SW480 (cell line): ENCODE measurements at regions not wholly inside any gene's neighbourhood (a gene's known extent, or its start where the extent isn't known, plus 50 kb on each side); places are given as distances from the start of the nearest gene placed in this dataset.
"Not testable (repeated sequence)": the region's sequence is repeated elsewhere in the genome, so short reads cannot be mapped to it uniquely, and the experiment has no call there.

ENCODE experiments used
- DNase-seq: peaks from one replicate; pipeline ENCODE4 v3.0.0-alpha.2; 2016; ENCODE audit warnings: low spot score

DNA sequence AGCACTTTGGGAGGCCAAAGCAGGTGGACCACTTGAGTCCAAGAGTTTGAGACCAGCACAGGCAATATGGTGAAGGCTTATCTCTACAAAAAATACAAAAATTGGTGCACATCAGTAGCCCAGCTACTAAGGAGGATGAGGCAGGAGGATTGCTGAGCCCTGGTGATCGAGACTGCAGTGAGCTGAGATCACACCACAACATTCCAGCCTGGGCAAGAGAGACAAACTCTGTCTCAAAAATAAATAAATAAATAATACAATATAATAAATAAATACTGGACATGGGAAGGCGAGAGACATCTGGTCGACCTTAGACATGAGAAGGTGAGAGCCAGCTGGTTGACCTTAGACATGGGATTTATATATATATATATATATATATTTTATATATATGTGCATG is 119.8 kb upstream of the SLC38A4 start:
- DNase-seq = no peak

DNA sequence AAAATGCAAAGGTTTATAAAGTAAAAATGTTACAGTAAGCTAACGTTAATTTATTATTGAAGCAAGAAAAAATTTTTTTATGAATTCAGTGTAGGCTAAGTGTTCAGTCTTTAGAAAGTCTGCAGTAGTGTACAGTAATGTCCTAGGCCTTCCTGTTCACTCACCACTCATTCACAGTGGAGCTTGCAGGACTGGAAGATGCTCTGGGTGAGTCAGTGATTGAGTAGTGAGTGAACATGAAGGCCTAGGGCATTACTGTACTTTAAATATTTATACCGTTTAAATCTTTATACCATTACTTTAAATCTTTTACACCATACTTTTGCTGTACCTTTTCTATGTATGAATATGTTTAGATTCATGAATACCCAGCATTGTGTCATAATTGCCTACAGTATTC is 120.3 kb upstream of the SLC38A4 start:
- no peak for DNase-seq

DNA sequence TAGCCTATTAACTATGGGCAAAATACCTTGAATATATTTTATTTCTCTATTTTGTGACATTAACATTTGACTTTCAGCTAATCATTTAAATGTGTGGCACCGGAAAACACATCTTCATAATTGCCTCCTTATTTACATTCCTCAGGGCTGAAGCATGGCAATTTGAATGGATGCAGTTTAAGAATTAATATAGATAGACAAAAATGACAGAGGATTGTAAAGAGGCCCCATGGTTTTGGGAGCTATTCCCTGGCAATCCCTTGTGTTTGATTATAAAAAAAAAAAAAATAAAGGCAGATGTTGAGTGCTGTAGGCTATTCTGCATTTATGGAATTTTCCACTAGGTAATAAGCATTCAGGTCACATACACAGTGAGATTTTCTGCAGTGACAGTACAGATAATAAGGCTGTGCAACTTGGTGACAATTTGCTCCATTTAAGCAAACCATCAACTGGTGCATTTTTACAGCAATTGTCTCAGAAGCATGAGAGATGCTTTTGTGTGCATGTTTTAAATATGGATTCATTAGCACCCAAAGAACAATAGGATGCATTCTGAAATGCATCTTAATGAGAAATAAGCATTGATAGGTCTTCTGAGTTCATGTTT is 123.2 kb upstream of the SLC38A4 start:
- no peak for DNase-seq

DNA sequence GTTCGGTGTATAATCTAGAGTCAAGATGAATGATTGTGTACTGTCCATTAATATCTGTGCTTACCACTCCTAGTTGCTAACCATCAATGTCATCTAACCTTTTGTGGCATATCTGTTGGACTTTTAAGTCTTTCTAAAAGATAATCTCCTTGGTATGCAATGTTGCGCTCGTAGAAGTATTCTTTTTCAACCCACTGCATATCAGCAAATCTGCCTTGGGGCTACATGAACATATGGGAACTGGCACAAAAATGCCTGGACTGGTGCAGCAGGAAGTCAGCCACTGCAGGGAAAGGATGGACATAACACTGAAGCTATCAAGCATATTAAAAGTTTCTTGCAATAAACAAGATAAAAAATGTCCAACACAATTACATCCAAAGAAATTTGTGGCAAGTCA is 124.3 kb upstream of the SLC38A4 start:
- no peak for DNase-seq

DNA sequence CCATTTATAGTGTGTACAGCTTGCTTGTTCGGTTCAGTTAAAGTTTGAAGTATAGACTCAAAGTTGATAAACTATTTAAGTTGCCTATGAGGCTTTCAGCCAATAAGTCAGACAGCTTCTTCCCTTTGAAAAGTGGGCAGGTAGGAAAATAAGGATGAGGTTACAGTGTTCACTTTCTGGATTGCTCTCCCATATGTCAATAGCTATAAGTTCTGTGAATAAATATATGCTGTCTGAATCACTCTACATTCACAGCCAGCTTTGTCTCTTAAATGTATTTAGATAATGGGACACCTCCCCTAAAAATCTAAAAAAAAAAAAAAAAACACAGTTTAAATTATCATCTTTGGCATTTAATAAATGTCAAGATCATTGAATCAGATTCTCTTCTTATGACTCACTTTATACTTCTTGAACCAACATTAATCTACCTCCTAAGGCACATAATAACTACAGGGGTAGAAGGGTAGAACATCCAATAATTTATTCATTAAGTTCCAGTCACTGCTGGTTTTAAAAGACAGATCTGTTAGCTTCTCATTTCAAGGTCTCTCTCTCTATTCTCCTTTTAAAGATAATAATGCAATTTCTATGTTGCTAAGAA is 126.4 kb upstream of the PCED1B start:
- DNase-seq = no peak

DNA sequence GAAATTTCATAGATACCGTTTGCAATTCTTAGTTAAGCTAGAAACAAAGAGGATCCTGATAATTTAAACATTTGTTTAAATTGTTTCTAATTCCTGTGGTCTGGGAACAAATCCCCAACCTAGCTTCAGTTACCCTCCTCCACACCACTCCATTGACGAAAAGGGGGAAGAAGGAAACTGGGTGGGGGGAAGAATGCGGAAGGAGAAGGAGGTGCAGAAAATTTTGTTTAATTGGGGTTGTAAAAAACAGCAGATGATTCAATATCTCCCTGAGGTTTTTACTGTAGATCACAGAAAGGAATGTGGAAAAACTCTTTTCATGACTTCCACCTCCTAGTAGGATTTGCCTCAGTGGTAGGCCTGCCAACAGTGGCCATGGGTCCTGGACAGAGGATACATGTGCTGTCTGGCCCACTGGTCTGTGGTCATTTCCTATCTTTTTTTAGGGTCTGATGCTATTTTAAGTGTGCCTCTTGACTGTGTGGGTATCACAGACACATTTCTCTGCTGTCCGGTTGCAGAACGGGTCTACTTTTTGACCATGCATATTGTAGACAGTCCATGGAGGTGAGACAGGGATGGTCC is 122.9 kb upstream of the PCED1B start:
- no peak for DNase-seq

DNA sequence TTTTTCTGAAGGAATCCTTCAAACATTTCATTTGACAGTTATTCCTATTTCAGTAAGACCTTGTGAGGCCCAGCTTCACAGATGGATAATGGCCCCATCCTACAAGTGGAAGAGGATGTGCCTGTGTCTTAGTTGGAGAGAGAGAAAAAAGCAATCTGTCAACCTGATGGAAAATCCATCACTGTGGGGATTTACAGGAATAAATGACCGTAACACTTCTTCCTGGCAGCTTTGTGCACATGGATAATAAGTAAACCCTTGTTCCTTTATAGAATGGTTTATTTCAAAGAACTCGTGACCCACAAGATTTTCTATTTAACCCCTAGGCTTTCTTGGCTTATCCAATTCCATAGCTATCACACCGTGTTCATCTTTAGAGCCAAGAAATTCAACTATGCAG is 121.4 kb upstream of the PCED1B start:
- DNase-seq = no peak

DNA sequence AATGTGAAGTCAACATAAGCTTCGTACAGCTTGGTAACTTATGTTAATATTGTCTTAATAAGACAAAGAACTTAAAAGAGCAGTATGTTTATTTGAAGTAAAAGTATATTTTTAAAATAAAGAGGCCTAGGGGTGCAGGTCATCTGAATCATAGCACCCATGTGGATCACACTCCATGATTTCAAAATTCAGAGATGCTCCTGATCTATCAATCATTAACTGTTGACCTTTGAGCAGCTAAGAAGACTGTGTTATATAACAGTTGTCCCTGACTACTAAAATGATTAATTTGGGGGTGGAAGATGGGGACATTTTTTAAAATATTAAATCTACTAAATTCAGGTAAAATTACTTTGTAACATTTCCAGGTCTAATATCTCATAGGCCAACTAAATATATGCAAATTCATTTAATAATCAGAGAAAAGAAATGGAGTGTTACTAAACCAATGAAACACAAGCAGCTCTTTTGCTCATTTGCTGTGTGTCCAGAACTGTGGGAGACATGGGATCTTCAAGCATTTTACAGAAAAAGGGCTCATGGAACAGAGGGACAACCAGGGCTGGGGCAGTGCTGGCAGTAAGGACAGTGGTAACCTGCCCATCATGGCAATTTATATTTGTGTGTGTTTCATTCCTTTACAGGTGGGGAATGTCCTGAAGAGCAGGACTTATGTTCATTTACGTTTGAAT is 120.7 kb upstream of the PCED1B start:
- no peak for DNase-seq

DNA sequence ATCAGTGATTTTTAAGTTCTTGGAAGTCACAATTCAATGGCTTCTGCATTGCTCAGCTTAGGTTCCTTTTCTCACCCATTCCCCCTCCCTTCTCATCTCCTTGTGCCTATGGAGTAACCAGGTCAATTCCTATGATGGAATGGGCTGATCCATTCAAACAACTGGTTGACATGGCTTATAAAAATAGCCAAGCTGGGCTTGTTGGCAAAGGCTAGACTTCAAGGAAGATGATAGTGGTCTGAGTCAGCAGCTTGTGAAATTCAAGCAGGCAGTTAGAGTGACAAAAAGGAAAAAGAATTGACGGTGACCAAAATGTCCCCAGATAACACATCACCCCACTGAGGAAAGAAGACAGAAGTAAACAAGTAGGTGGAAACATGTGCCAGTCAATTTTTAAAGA is 119.9 kb upstream of the PCED1B start:
- no peak for DNase-seq

DNA sequence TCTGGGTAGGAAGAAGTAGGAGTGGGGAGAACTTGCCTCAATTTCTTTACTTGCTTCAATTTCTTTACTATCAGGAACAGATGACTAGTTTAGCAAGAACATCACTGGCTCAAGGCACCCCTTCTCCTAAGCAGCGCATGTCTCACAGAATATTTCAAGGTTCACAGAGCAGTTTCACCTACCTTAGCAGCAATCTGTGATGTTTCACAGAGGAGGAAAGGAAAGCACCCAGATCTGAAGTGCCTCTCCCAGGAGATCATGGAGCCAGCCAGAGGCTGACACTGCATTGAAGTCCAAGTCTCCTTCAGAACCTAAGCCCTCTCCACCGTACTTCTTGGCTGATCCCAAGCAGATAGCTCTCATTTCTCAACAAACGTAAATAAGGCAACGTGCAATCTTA is 118.7 kb upstream of the PCED1B start:
- no peak for DNase-seq

DNA sequence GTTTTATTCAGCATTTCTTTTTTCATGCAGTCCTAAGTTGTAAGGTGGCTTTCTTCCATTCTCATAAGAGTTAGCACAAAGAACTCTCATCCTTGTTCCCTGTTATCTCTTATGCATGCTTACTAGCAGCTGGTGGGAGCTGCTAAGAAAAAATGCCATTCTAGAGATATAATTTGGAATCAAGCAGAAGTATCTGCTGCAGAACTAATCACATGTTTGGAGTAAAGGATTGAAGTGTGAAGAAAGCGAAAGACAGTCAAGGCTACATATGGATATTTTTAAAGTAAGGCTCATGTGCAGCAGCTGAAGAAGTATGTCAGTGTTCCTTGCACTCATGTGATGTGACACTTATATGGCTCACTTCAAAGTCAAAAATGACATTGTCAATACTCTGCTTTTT is 116.2 kb upstream of the PCED1B start:
- DNase-seq = no peak

DNA sequence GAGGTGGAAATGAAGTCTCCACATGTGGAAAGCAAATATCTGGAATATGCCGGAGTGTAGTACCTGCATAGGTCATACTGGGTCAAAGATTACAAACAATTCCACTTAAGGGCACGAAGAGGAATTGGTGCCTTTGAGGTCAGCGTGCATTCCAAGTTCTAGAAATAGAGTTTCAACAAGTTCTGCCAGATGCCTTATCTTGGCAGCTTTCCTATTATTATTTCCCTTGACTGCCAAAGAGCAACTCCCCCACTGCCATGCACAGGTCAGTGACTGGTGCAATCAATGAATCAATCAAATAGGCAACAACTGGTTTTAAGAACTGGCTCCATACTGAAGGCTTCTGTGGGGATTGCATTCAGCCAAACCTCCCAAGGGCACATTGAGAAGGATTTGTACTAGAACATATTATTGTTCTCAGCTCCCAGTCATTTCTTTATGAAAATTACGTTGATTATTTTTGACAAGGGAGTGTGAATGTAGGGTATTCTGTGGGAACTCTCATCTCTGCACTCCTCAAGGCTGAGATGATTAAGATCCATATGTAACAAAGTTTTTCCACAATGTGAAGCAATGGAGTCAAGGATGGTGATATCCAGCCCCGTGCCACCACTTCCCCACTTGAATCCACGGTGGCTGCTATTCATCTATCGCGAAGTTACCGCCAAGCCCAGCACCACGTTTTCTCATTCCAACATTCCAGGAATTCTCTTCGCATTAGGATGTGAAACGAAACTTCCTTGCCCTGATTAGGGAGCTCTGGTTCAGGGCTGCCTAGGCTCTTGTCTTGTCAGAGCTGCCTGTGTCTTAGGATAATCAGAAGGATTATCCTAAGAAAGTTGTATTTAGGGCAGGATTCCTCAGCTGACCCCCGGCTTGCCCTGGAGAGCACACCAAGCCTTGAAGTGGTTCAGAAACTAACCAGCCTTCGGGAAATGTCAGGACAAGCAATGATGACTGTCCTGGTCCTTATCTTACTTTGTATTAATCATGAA is 115.1 kb upstream of the PCED1B start:
- DNase-seq = no peak

DNA sequence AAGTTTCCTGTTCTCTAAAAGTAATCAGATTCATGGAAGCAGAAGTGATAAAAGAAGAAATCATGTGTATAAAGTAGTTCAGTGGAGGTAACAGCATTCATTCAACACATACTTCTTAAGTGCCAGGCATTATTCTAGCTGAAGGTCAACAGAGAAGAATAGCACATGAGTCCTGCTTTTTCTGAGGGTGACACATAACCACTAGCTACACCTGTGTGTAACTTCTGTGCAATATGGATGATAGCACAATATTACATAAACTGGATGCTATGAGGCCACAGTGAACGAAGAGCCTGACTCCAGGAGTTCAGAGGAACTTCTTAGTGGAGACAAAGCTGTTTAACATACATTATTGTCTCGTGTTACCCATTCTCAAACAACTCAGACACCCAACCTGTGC is 114.3 kb upstream of the PCED1B start:
- DNase-seq = no peak

DNA sequence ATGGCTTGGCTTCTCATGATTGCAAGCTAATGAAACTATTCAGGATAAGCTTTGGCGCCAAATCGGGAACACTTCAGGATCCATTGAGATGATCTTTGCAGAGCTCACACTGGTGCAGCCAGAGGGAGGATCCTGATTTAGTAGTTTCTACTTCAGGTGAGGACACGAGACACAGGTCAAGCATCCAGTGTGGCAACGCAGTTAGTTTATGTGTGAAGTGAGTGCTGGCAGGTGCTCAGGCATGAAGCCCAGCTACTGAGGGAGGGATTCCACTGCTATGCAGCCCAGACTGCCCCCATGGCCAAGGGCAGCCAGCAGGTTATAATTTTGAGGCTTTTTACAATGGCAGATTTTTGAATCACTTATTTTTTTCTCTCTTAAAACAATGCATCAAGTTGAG is 113.5 kb upstream of the PCED1B start:
- DNase-seq = no peak

DNA sequence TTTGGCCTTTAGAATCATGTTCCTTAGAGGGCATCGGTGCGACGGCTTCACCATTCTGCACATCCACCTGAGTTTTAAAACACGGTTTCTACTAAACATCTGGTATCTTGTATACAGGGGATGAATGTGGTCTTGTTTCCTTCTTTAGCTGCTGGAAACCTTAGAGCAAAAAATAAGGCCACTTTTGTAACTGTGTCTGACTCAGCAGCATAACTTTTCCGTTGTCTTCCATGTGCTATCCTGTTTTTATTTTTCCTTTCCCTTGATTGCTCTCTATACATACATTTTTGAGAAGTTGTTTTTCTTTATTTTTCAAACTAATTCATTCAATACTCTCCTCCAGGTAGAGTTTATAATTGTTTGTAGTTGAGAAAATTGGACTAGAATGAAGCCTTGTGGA is 108.8 kb upstream of the PCED1B start:
- DNase-seq = no peak

DNA sequence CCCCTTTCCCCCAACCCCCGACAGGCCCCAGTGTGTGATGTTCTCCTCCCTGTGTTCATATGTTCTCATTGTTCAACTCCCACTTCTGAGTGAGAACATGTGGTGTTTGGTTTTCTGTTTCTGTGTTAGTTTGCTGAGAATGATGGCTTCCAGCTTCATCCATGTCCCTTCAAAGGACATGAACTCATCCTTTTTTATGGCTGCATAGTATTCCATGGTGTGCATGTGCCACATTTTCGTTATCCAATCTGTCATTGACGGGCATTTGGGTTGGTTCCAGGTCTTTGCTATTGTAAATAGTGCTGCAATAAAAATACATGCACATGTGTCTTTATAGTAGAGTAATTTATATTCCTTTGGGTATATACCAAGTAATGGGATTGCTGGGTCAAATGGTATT is 105.5 kb upstream of the PCED1B start:
- DNase-seq = not testable (repeated sequence)

DNA sequence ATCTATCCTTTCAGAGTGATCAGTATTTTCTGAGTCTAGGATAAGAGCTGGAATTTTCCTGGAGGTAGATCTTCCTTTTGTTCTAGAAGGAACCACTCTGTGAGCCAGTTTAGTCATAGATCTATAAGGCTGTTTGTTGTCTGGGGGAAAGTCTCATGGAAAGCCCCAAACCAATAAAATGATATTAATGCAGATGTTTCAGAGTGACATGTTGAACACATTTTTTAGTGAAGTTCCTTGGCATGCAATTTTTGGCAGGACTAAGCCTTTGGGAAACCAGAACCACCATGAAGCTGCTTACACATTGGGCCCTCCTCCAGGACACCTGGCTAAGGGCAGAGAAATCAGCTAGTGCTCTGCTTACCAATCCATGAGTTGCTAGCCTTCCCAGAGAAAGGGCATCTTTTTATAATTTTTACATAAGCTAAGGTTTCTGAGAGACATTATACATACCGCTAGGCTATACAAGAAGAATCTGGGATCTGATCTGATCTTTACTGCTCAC is 101.5 kb upstream of the PCED1B start:
- DNase-seq = no peak

DNA sequence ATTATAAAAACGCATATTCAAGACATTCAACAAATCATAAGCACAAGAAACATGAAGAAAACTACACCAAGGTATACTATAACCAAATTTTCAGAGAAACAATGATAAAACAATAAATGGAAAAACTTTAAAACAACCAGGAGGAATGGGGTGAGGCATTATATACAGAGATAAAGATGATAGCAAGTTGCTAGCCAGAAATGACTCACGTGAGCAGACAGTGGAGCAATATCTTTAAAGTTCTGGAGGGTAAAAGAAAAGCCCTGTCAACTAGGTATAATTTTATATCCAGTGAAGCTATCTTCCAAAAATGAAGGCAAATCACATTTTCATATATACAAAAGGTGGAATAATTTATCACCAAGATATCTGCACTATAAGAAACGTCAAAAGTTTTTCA is 97.8 kb upstream of the PCED1B start:
- no peak for DNase-seq

DNA sequence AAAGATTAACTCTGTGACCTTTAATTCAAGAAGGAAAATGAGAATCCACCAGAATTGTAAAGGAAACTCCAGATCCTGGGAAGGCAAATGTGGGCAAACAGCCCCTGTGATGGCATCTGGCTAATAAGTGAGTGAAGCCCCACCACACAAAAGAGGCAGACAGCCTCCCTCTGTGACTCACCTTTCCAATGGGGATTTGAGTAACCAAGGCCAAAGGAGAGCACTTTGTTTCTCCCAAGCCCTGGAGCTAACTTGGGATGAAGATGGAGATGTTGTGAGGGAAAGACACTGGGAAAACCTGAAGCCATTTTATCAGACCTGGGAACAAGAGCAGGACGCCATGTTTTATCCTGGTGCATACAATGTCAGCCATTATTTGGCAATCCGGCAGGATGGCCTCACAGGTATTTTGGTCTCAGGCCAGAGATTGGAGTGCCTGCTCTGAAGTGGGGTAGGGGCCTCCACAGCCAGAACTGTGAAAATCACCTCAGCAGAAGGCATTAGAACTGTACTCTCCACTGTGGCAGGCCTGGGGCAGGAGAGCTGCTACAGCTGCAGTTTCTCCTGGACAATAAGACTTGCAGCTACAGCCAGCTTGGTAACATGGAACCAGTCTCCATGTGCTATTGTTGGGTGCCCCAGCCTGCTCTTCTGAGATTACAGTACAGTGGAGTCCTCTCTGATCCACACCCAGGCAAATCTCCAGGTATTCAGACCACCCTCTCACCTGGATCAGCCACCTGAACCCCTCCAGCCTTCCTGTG is 96.6 kb upstream of the PCED1B start:
- DNase-seq = no peak

DNA sequence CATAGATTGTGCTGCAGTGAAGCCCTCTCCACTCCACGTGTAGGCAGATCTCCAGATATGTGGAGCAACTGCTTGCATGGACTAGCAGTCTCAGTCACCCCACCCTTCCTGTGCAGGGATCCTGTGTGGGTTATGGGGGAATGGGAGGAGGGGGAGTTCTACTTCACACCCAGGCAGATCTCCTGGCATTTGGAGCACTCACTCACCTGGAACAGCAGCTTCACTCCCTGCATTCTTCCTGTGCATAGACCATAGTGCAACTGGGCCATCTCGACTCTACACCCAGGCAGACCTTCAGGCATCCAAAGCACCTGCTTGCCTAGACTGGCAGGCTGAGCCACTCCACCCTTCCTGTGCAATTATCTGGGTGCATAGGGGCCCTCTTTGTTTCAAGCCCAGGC is 96.0 kb upstream of the PCED1B start:
- DNase-seq = no peak
